Thoracic aorta (tissue), 2 donors: ENCODE measurements at regions not wholly inside any gene's neighbourhood (a gene's known extent, or its start where the extent isn't known, plus 50 kb on each side); places are given as distances from the start of the nearest gene placed in this dataset.

Source experiments
- ATAC-seq: fragments of 150-250 bp; one replicate; pipeline ENCODE4 v1.8.0; 2017; ENCODE audit warnings: low read depth; ENCODE audit not compliant: insufficient number of reproducible peaks, low FRiP score
- DNase-seq: peaks from one replicate; pipeline ENCODE4 v3.0.0-alpha.2; 2020; ENCODE audit warnings: low spot score
- H3K27ac ChIP-seq, 2 donors: fragments of 200-600 bp; sonication (generic); 1 replicate in 1 of 2; 2 replicates in 1 of 2; pipeline ENCODE4 v1.5.1; 2016; ENCODE audit warnings: mild to moderate bottlenecking in 2 of 2, moderate library complexity in 2 of 2
- H3K27me3 ChIP-seq: fragments of 200-600 bp; sonication (generic); replicated peaks from 2 replicates; pipeline ENCODE4 v1.6.0; 2016; ENCODE audit warnings: mild to moderate bottlenecking; ENCODE audit not compliant: insufficient read depth
- H3K36me3 ChIP-seq: fragments of 200-600 bp; sonication (generic); one replicate; pipeline ENCODE4 v1.5.1; 2016
- H3K4me1 ChIP-seq, 2 donors: fragments of 200-600 bp; sonication (generic); 1 replicate in 1 of 2; 2 replicates in 1 of 2; pipeline versions ENCODE4 v1.5.1 to v1.6.0; 2016; ENCODE audit warnings: low read depth in 2 of 2, mild to moderate bottlenecking in 1 of 2; ENCODE audit not compliant: control insufficient read depth in 1 of 2
- H3K4me3 ChIP-seq: fragments of 200-600 bp; sonication (generic); 2 replicates; pipeline ENCODE4 v1.5.1; 2016; ENCODE audit warnings: mild to moderate bottlenecking
- H3K9me3 ChIP-seq: fragments of 200-600 bp; sonication (generic); 2 replicates; pipeline ENCODE4 v1.5.1; 2016
- CTCF ChIP-seq: fragments of 200-600 bp; sonication (generic); IDR thresholded peaks from one replicate; pipeline ENCODE4 v1.5.1; 2019; ENCODE audit warnings: antibody characterized with exemption

GRCh38 chr11:129302386-129303101 is 73.1 kb upstream of the BARX2 start:
- Histone ChIP-seq H3K9me3 (no peaks in the 10 kb centered on the region), H3K27me3 (no peaks in the 10 kb centered on the region), H3K36me3 (no peaks in the 10 kb centered on the region), H3K27ac (no peak overlapping the region), H3K4me3 (no peak overlapping the region), H3K4me1 (no peaks in the 10 kb centered on the region)
- ATAC-seq (no peak), DNase-seq (no peak)
- no peak for TF ChIP-seq CTCF

- Histone ChIP-seq H3K4me1 (no peaks in the 10 kb centered on the region), H3K27me3 (no peaks in the 10 kb centered on the region), H3K9me3 (no peaks in the 10 kb centered on the region), H3K4me3 (no peak overlapping the region), H3K36me3 (no peaks in the 10 kb centered on the region), H3K27ac (no peak overlapping the region)
- ATAC-seq (no peak), DNase-seq (no peak)
- TF ChIP-seq CTCF, result no peak
Observed at GRCh38 chr11:129300099-129300498, 75.5 kb upstream of the BARX2 start.

GRCh38 chr11:129298988-129299387 is 76.7 kb upstream of the BARX2 start:
- Histone ChIP-seq H3K4me3 (no peak overlapping the region), H3K4me1 (no peaks in the 10 kb centered on the region), H3K9me3 (no peaks in the 10 kb centered on the region), H3K27ac (no peak overlapping the region), H3K36me3 (no peaks in the 10 kb centered on the region), H3K27me3 (no peaks in the 10 kb centered on the region)
- no peak for TF ChIP-seq CTCF
- DNase-seq (no peak), ATAC-seq (no peak)

GRCh38 chr11:129295746-129296145 is 79.9 kb upstream of the BARX2 start:
- no peaks in the 10 kb centered on the region for H3K9me3 ChIP-seq
- no peak overlapping the region for H3K4me3 ChIP-seq
- DNase-seq, result no peak
- H3K4me1 ChIP-seq, result no peaks in the 10 kb centered on the region
- ATAC-seq, result no peak
- no peak overlapping the region for H3K27ac ChIP-seq
- TF ChIP-seq CTCF, result no peak
- no peaks in the 10 kb centered on the region for H3K36me3 ChIP-seq
- H3K27me3 ChIP-seq, result no peaks in the 10 kb centered on the region

GRCh38 chr11:129292771-129293170 is 82.9 kb upstream of the BARX2 start:
- Histone ChIP-seq H3K9me3 (no peaks in the 10 kb centered on the region), H3K36me3 (no peaks in the 10 kb centered on the region), H3K4me1 (no peaks in the 10 kb centered on the region), H3K27ac (no peak overlapping the region), H3K27me3 (no peaks in the 10 kb centered on the region), H3K4me3 (no peak overlapping the region)
- DNase-seq (no peak), ATAC-seq (no peak)
- no peak for TF ChIP-seq CTCF
